ENCODE measurements at regions not wholly inside any gene's neighbourhood (a gene's known extent, or its start where the extent isn't known, plus 50 kb on each side); places are given as distances from the start of the nearest gene placed in this dataset.

- no peak for TF ChIP-seq PPARA (CRISPR knock-in tag; IDR thresholded peaks at IDR 0.05; ENCODE audit: borderline replicate concordance)
- TF ChIP-seq ZFP30 (CRISPR knock-in tag; IDR thresholded peaks at IDR 0.05) = no peak
- TF ChIP-seq CREB5 (CRISPR knock-in tag; IDR thresholded peaks at IDR 0.05; ENCODE audit: low read depth) = no peak
- no peak for TF ChIP-seq OSR1 (CRISPR knock-in tag; IDR thresholded peaks at IDR 0.05)
- no peak for TF ChIP-seq RARB (CRISPR knock-in tag; IDR thresholded peaks at IDR 0.05)
- no peak for TF ChIP-seq ISL1 (CRISPR knock-in tag; IDR thresholded peaks at IDR 0.05)
- no peak for TF ChIP-seq ARNTL (CRISPR knock-in tag; IDR thresholded peaks at IDR 0.05; ENCODE audit: borderline replicate concordance, low read depth)
- no peak for TF ChIP-seq TSHZ2 (CRISPR knock-in tag; IDR thresholded peaks at IDR 0.05)
Measured at GRCh38 chr5:28415791-28416443, 1377.5 kb upstream of the CDH9 start.

All from SK-N-SH treated with all-trans-retinoic acid at 6 μM for 48 hours (cell line).